Left cardiac atrium (tissue), 4 donors: ENCODE measurements at regions not wholly inside any gene's neighbourhood (a gene's known extent, or its start where the extent isn't known, plus 50 kb on each side); places are given as distances from the start of the nearest gene placed in this dataset.
A peak's percentile ranks its signal among the peaks of the same experiment; 100 is the strongest.
"Not testable (repeated sequence)": the region's sequence is repeated elsewhere in the genome, so short reads cannot be mapped to it uniquely, and the experiment has no call there.

Experiments used
- ATAC-seq, 2 donors: fragments of 200-7000 bp; cut with Tn5 transposase; one replicate each; pipeline ENCODE4 v1.9.1; 2020; ENCODE audit warnings: mild to moderate bottlenecking in 2 of 2, moderate library complexity in 2 of 2
- DNase-seq: peaks from one replicate; pipeline ENCODE4 v3.0.0-alpha.2; 2020
- intact Hi-C, 2 donors: fragments of 100-400 bp; cut with DNase I; formaldehyde crosslinking; loops; one replicate each; pipeline versions ENCODE4 v1.14.1 to v1.15.1; 2022 to 2023
- donor health status: DM: no; HTN: yes; CAD: no.
- donor health status: DM: no; HTN: yes; CAD: no; lungs with severe emphysema.
- donor health status: DM: yes; HTN: yes; CAD: no.
- donor health status: Dilated cardiomyopathy.

DNA sequence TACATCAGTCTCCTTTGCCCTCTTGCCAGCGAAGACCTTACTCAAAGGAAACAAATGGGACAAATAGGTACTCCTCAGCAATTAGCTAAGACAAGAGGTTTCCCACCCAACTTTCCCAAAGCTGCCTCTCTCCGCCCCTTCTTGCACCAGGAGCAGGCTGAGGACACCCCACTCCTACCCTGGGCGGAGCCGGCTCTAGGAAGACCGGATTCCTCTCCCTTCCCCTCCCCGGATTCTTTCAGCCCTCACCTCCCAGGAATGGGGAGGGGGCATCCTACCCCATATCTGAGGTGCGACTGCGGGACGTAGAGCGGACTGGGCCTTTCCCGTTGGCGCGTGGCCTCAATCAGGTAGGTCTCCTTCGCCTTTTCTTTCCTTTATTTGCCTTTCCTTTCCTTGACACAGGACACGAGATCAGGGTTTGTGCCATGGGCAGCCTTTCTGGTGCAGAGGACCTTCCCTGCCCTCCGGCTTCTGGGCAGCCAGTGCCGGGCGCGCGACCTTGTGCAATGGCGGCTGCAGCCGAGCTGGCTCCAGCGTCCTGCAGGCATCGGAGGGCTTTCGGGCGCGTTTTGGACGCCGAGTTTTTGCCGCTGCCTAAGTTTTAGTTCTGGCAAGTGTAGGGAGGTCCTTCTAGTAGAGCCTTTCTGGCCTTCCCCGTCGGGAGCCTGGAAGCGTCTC, 279.9 kb downstream of the PLS3 start:
- DNase-seq, ATAC-seq, intact Hi-C loops: not testable (repeated sequence)

DNA sequence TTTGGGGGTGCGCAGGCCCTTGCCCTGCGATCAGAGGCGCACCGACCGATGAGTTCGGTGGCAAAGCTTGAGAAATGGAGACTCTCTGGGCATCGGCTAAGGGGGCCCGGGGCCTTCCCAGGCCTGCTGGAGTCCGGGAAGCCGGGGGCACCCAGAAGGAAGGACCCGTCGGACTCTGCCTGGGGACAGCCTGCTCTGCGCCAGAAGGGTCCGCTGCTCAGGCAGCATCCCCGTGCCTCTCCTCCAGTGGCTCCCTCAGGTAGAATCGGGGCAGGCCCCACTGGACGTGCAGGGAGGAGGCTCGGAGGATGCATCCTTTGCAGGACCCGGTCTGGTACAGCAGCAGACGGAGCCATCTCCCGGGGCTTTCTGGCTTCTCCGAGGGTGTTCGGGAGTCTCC, 290.0 kb downstream of the PLS3 start:
- ATAC-seq, intact Hi-C loops: not testable (repeated sequence)
- DNase-seq = peak; percentile 17

GRCh38 chrX:115853260-115853659, 292.3 kb downstream of the PLS3 start:
- ATAC-seq, intact Hi-C loops, DNase-seq: not testable (repeated sequence)

GRCh38 chrX:115881170-115881569, 289.4 kb upstream of the AGTR2 start:
- DNase-seq, intact Hi-C loops, ATAC-seq: not testable (repeated sequence)

GRCh38 chrX:115884121-115884520, 286.4 kb upstream of the AGTR2 start:
- DNase-seq, intact Hi-C loops, ATAC-seq: not testable (repeated sequence)

DNA sequence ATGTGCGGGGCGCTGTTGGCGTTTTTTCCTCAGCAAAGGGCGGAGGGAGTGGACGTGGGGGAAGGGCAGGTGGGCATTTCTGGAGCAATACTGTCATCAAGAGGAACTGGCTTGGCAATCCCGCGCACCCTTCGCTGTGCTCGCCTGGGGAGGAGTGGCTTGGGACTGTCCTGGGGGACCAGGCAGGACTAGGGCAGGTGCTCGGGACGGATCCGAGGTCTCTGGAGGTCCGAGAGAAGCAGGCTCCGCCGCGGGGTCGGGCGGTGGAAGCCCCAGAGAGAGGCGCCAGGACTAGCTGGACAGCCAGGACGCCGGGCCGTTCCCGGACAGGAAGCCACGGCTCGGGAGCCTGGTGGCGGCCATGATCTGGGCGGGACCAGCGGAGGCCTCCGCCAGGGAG, 282.5 kb upstream of the AGTR2 start:
- intact Hi-C loops, ATAC-seq: not testable (repeated sequence)
- peak; percentile 81 for DNase-seq

GRCh38 chrX:115888519-115888918, 282.0 kb upstream of the AGTR2 start:
- ATAC-seq, intact Hi-C loops: not testable (repeated sequence)
- peak; percentile 38 for DNase-seq

DNA sequence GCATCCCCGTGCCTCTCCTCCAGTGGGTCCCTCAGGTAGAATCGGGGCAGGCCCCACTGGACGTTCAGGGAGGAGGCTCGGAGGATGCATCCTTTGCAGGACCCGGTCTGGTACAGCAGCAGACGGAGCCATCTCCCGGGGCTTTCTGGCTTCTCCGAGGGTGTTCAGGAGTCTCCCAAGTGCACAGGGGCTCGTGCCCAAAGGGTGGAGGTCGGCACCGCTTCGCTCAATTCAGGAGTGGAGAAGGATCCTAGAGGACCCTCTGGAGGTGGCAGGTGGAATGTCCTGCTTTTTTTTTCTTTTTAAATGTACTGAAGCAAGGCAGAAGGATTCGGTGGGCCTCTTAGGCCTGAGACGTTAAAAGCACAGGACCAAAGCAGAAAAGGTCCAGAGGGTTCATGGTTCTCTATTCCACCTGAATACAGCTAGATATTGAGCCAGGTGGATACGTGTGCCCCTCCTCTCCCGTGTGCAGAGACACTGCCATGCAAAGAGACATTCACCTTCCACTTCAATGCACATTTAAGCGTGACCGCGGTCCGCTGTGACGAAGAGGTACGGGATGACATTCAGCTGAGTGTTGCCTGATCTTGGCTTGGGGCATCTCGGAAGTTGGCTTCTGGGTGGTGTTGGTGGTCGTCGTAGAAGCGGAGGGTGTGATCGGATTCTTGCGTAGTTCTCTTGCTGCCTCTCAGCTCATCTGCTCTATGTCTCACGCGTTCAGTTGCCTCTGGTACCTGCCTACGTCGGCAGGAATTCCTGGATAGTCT, 281.2 kb upstream of the AGTR2 start:
- DNase-seq = no peak
- ATAC-seq = no peak
- intact Hi-C loops = no loop called here

GRCh38 chrX:115892056-115892708, 278.4 kb upstream of the AGTR2 start:
- intact Hi-C loops = no loop called here

GRCh38 chrX:115892787-115893671, 277.5 kb upstream of the AGTR2 start:
- ATAC-seq (peak; percentile 49 to 88), DNase-seq (peak; percentile 49)
- intact Hi-C loops = no loop called here

More at GRCh38 chrX:115892056-115892708, 278.4 kb upstream of the AGTR2 start:
- no peak for DNase-seq
- ATAC-seq = peak in 1 of 2 donors; percentile 25

- peak in 1 of 2 donors; percentile 47 for ATAC-seq
- DNase-seq = no peak
- intact Hi-C loops = no loop called here
Observed at GRCh38 chrX:115894087-115894486, 276.5 kb upstream of the AGTR2 start.

DNA sequence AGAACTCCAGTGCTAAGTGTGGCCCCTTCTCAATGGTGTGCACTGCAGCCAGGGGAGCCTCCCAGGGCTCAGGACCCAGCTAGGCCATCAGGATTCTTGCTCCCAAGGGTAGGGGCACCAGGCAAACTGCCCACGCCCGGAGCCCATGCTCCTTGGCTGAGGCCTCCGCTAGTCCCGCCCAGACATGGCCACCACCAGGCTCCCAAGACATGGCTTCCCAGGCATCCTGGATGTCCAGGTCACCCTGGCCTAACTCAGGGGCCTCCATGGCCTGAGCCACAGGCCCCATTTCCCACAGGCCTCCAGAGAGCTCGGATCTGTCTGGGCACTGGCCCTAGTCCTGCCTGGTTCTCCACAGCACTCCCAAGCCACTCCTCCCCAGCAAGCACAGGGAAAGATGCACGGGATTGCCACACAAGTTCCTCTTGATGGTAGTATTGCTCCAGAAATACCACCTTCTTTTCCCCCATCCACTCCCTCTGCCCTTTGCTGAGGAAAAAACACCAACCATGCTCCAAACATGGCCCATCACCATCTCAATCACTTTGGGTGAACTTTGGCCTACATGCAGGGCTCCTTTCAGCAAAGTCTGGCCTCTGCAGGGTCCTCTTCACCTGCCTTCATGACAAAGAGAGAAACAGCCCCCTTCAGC, 274.7 kb upstream of the AGTR2 start:
- DNase-seq (no peak), ATAC-seq (no peak)
- intact Hi-C loops = no loop called here

GRCh38 chrX:115896362-115896761, 274.2 kb upstream of the AGTR2 start:
- DNase-seq (no peak), ATAC-seq (no peak)
- intact Hi-C loops = no loop called here

GRCh38 chrX:115897956-115898355, 272.6 kb upstream of the AGTR2 start:
- ATAC-seq (no peak), DNase-seq (no peak)
- intact Hi-C loops = no loop called here

- intact Hi-C loops = no loop called here
- peak; percentile 59 for DNase-seq
- ATAC-seq = peak in 1 of 2 donors; percentile 68
Observed at GRCh38 chrX:115898382-115899001, 272.1 kb upstream of the AGTR2 start.

- ATAC-seq (no peak), DNase-seq (no peak)
- intact Hi-C loops = no loop called here
Observed at GRCh38 chrX:115900425-115900824, 270.1 kb upstream of the AGTR2 start.

DNA sequence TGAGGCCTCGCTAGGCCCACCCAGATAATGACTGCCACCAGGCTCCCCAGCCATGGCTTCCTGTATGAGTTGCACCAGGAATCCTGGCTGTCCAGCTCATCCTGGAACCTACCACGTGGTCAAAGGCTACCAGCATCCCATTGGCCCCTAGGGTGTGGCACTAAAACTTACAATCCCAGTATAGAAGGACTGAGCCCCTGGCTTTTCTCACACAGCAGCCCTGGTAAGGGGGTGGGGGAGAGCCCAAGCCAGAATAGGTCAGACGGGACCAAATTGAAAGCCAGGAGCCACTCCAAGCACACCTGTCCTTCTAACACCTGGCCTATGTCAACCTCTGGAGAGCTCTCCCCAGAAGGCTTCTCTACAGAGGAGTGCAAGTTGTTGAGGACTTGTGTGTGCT, 269.3 kb upstream of the AGTR2 start:
- ATAC-seq (no peak), DNase-seq (no peak)
- intact Hi-C loops = no loop called here

- ATAC-seq = no peak
- intact Hi-C loops = no loop called here
- DNase-seq = no peak
Observed at GRCh38 chrX:115902995-115903394, 267.5 kb upstream of the AGTR2 start.
